ENCODE measurements at regions not wholly inside any gene's neighbourhood (a gene's known extent, or its start where the extent isn't known, plus 50 kb on each side); places are given as distances from the start of the nearest gene placed in this dataset.
A peak's percentile ranks its signal among the peaks of the same experiment; 100 is the strongest.

DNA sequence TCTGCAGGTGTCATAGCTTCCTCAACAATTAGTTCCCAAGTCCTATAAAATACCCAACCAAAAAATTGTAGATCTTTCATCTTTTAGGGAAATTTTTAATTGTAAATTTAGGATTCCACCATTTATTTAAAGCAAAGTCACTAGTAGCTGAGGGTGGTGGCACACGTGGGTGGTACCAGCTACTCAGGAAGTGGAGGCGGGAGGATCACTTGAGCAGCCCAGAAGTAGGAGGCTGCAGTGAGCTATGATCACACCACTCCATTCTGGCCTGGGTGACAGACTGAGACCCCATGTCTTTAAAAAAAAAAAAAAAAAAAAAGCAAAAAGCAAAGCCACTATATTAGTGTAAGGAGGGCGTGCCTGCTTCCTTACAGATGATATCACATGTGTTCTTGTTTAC is 60.3 kb upstream of the GREB1L start:
- no peak for DNase-seq (ENCODE audit: low read depth, low spot score)
- no peaks in the 10 kb centered on the region for H3K9me3 ChIP-seq (ENCODE audit: low read depth, low read length)
- H3K36me3 ChIP-seq (ENCODE audit: insufficient read depth, low read length): no peaks in the 10 kb centered on the region
- TF ChIP-seq POLR2AphosphoS5 (IDR thresholded peaks at IDR 0.05; ENCODE audit: borderline replicate concordance, low read depth, low read length): no peak
- TF ChIP-seq FOXP2 (optimal IDR thresholded peaks at IDR 0.05; ENCODE audit: control extremely low read depth, extremely low read length, insufficient read depth): no peak
- TF ChIP-seq EZH2 (IDR thresholded peaks at IDR 0.05): no peak
- H3K27ac ChIP-seq: no peak overlapping the region
- H3K9ac ChIP-seq (ENCODE audit: insufficient read length): no peak overlapping the region
- no peak overlapping the region for H3K4me3 ChIP-seq

DNA sequence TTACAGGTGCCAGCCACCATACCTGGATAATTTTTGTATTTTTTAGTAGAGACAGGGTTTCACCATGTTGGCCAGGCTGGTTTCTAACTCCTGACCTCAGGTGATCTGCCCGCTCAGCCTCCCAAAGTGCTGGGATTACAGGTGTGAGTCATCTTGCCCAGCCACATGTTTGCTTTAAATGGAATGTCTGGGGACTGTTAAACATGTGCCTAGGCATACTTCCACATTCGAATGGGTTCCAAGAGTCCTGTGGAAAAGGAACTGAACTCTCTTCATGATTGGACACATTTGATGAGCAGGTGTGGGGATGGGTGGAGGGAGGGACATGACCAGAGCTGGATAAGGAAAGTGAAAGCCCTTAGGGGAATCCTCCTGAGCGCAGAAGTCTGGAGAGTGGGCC is 58.4 kb upstream of the GREB1L start:
- no peaks in the 10 kb centered on the region for H3K36me3 ChIP-seq (ENCODE audit: insufficient read depth, low read length)
- H3K9ac ChIP-seq (ENCODE audit: insufficient read length): no peak overlapping the region
- no peak for TF ChIP-seq POLR2AphosphoS5 (IDR thresholded peaks at IDR 0.05; ENCODE audit: borderline replicate concordance, low read depth, low read length)
- TF ChIP-seq EZH2 (IDR thresholded peaks at IDR 0.05): no peak
- no peak for TF ChIP-seq FOXP2 (optimal IDR thresholded peaks at IDR 0.05; ENCODE audit: control extremely low read depth, extremely low read length, insufficient read depth)
- no peak overlapping the region for H3K27ac ChIP-seq
- H3K9me3 ChIP-seq (ENCODE audit: low read depth, low read length): no peaks in the 10 kb centered on the region
- DNase-seq (ENCODE audit: low read depth, low spot score): no peak
- H3K4me3 ChIP-seq: no peak overlapping the region

DNA sequence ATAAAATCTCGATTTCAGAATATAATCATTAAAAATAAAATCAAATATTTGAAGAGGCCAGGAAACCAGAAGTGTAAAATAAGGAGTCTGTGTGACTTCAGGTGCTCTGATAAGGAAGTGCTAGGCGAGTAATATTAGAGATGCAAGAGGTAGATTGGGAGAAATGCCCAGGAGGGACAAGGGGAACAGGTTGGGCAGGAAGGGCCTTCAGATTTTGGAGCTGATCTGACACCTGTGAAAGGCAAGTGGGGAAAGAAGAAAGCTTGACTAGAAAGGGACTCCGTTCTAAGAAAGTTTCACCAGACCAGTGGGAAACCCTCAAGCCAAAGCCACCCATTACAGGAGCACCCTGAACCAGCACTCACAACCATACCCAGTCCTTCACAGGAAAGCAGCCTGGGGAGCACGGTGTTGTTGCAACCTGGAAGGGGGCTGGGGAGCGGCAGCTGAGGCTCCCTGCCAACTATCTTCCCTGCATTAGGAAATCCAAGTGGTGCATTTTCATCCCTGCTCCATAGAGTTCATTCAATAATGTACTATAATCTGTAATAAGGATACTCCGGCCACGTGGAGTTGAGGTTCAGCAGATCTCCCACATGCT is 57.5 kb upstream of the GREB1L start:
- TF ChIP-seq EZH2 (IDR thresholded peaks at IDR 0.05) (no peak), FOXP2 (optimal IDR thresholded peaks at IDR 0.05; ENCODE audit: control extremely low read depth, extremely low read length, insufficient read depth) (no peak)
- no peak overlapping the region for H3K27ac ChIP-seq
- H3K9me3 ChIP-seq (ENCODE audit: low read depth, low read length): no peaks in the 10 kb centered on the region
- no peak overlapping the region for H3K4me3 ChIP-seq
- no peak for DNase-seq (ENCODE audit: low read depth, low spot score)
- H3K9ac ChIP-seq (ENCODE audit: insufficient read length): no peak overlapping the region
- no peaks in the 10 kb centered on the region for H3K36me3 ChIP-seq (ENCODE audit: insufficient read depth, low read length)

DNA sequence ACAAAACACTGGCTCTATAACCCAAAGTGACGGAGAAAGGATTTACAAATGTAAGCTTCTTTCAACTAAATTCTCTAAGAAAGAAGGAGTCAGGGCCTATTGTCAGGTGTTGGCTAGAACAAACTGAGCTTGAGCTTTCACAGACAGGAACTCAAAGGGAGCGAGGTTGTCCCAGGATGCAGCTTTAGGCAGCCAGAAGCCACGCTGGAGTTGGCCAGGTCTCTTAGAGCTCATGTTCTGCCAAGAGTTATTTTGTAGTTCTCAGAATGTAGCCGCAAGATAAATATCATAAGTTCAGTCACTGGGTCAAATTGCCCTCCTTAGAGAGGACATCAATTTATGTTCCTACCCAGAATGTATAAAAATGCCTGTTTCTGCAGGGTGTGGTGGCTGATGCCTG is 54.1 kb upstream of the GREB1L start:
- no peak for TF ChIP-seq POLR2AphosphoS5 (IDR thresholded peaks at IDR 0.05; ENCODE audit: borderline replicate concordance, low read depth, low read length)
- no peak for TF ChIP-seq FOXP2 (optimal IDR thresholded peaks at IDR 0.05; ENCODE audit: control extremely low read depth, extremely low read length, insufficient read depth)
- no peak for TF ChIP-seq EZH2 (IDR thresholded peaks at IDR 0.05)
- no peak overlapping the region for H3K9ac ChIP-seq (ENCODE audit: insufficient read length)

DNA sequence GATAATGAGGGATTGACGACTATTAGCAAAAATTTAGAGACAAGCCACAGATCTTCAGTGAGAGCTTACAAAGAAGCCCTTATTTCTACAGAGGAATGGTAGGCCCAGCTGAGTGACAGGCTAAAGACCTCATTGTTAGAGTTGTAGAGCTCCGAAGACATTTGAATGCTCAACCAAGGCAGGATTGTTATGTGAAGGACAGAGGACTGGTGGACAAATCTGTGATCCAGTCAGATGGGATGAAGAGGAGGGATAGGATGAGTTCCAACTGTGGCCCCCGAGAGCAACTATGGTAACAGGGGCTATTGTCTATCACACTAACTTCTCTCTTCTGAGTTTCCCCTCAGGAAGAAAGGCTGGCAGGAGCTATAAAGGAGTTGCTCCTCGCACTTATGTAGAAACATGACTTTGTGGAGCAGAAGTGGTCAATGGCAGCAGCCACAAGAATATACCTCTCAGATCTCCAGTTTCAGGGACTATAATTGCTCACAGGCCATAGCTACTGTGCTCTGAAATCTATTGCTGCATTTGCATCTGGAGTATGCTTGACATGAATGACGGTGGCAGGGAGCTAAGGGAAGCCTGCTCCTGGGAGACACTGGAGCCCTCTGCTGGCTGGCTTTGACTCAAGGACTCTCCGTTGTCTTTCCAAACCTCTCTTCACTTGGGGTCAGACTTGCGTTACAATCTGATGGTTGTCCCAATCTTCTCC is 50.3 kb upstream of the GREB1L start:
- H3K9ac ChIP-seq (ENCODE audit: insufficient read length): no peak overlapping the region
- no peaks in the 10 kb centered on the region for H3K36me3 ChIP-seq (ENCODE audit: insufficient read depth, low read length)
- peak; percentile 10 for DNase-seq (ENCODE audit: low read depth, low spot score)
- H3K27ac ChIP-seq: no peak overlapping the region
- TF ChIP-seq POLR2AphosphoS5 (IDR thresholded peaks at IDR 0.05; ENCODE audit: borderline replicate concordance, low read depth, low read length) (no peak), FOXP2 (optimal IDR thresholded peaks at IDR 0.05; ENCODE audit: control extremely low read depth, extremely low read length, insufficient read depth) (no peak), EZH2 (IDR thresholded peaks at IDR 0.05) (no peak)
- H3K4me3 ChIP-seq: no peak overlapping the region
- H3K9me3 ChIP-seq (ENCODE audit: low read depth, low read length): no peaks in the 10 kb centered on the region

More for the DNA sequence above, 54.1 kb upstream of the GREB1L start:
- DNase-seq (ENCODE audit: low read depth, low spot score): no peak
- Histone ChIP-seq H3K9me3 (ENCODE audit: low read depth, low read length) (no peaks in the 10 kb centered on the region), H3K36me3 (ENCODE audit: insufficient read depth, low read length) (no peaks in the 10 kb centered on the region), H3K4me3 (no peak overlapping the region), H3K27ac (no peak overlapping the region)

Data from SK-N-MC (cell line).